GM19023 (cell line): ENCODE measurements at regions not wholly inside any gene's neighbourhood (a gene's known extent, or its start where the extent isn't known, plus 50 kb on each side); places are given as distances from the start of the nearest gene placed in this dataset.

Experiments
- ATAC-seq: cut with Tn5 transposase; IDR thresholded peaks from one replicate; pipeline ENCODE4 v1.9.1; 2021; ENCODE audit warnings: mild to moderate bottlenecking, moderate library complexity; ENCODE audit not compliant: unreplicated experiment

DNA sequence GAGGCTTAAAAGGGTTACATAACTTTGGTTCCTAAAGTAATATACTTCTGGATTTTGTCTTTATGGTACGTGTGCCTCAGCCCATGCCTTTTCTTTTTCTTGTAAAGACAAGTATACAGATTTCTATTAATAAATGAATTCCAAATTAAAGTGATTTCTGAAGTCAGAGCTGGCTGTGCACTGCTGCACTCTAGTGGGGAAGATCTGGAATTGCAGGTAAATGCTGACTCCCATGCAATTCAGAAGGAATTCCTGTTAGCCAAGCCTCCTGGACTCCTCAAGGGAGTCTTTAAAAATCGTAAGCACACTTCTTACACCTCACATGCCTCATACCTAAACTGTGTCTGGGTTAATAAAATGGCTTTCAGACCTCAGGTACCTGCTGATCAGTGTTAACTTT lies 118.4 kb upstream of the SLC7A1 start:
- ATAC-seq: no peak

DNA sequence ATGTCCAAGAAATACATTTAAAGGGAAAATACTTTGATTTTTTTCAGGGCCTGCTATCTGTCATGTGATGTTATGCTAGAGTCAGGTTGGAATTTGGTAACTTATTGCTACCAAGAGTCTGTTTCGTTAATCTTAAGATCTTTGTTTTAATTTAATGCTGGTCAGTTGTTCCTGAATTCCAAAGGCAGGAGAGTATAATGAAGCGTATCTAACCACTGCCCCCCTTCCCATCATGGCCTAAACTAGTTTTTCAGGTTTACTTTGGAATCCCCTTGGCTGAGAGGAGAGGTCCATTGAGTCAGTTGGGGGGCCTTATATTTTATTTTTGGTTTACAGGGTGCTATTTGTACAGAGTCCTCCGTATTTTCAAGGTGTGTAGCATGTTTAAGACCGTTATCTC lies 116.3 kb upstream of the SLC7A1 start:
- no peak for ATAC-seq

- ATAC-seq: no peak
Measured at GRCh38 chr13:29710511-29710910, 115.0 kb upstream of the SLC7A1 start.

DNA sequence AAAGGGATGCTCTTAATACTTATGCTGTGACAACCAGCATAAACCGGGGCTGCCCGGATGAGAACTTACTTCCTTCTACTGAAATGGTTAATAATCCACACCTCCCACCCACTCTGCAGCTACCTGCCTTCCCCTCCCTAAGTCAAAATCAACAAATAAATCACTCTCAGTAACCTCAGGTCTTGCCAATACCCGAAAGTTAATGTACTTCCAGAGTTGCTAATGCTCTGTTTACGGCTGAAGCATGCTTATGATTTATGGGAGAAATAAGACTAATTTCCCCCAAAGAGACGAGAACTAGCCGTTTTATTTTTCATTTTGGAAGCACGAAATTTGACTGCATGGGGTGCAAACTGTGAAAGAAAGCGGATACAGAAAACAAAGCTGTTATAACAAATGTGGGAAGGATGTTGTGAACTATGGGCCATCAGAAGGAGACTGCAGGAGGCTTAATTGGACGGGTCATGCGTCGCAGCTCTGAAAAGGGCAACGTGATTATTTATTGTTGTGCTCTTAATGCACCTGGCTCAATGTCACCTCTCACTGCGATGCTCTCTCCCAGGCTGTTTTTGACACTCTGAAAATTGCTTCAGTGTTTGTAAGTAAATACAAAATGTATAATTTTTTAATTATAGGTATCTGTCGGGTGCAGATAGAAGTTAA lies 114.0 kb upstream of the SLC7A1 start:
- no peak for ATAC-seq

DNA sequence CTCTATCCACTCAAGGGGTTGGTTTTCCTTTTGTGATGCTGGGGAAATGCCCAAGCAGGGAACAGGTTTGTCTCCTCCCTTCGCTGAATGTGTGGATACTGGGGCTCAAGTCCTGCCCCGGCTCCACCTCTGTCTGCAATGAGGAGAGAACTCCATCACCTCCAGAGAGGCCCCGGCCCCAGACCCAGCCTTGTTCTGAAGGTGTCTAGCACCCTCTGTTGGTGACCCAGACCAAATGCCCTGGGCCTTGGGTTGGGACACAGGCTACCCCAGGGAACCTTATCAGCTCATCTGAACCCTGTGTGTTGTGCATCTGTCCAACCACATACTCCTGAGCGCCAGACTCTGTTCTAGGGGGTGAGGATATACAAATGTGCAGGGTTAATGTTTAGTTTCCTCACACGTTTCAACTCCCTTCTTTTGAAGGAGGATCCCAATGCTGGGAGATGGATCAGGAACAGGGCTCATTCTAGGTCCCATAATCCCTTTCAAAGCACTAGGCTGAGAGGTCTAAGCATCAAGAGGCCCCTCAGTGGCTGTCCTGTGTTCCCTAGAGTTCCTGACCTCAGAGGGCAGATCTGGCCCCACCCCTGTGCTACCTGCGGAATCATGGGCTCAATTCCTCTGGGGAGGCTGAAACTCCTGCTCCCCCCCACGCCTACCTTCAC lies 112.5 kb upstream of the SLC7A1 start:
- ATAC-seq: peak; percentile 78

GRCh38 chr13:29706923-29707322 lies 111.4 kb upstream of the SLC7A1 start:
- no peak for ATAC-seq

GRCh38 chr13:29704648-29705047 lies 109.2 kb upstream of the SLC7A1 start:
- ATAC-seq: no peak

- ATAC-seq: no peak
Measured at GRCh38 chr13:29703421-29703820, 107.9 kb upstream of the SLC7A1 start.

- ATAC-seq: no peak
Measured at GRCh38 chr13:29702912-29703351, 107.4 kb upstream of the SLC7A1 start.

DNA sequence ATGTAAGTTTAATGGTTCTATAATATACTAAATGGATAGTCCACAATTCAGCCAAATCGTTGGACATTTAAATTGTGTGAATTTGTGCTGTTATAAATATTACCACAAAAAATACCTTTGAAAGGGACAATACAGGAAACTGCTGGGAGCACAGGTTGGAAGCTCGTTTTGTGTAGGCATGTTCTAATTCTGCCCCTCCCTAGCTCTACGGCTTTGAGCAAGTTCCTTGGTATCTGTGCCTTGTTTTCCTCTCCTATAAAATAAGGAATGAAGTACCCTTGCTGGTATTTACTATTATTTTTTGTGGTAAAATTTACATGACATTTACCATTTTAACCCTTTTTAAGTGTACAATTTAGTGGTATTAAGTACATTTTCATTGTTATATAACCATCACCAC lies 102.6 kb upstream of the SLC7A1 start:
- ATAC-seq: no peak

DNA sequence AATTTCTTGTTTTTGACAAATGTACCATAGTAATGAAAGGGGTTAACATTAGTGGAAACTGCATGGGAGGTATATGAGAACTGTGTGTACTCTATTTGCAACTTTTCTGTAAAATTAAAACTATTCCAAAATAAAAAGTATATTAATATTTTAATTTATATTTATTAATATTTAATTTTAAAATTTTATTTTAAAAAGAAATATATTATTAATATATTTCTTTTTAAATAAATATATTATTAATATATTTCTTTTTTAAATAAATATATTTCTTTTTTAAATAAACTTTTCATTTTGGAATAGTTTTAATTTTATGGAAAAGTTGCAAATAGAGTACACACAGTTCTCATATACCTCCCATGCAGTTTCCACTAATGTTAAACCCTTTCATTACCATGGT lies 101.1 kb upstream of the SLC7A1 start:
- ATAC-seq: no peak

DNA sequence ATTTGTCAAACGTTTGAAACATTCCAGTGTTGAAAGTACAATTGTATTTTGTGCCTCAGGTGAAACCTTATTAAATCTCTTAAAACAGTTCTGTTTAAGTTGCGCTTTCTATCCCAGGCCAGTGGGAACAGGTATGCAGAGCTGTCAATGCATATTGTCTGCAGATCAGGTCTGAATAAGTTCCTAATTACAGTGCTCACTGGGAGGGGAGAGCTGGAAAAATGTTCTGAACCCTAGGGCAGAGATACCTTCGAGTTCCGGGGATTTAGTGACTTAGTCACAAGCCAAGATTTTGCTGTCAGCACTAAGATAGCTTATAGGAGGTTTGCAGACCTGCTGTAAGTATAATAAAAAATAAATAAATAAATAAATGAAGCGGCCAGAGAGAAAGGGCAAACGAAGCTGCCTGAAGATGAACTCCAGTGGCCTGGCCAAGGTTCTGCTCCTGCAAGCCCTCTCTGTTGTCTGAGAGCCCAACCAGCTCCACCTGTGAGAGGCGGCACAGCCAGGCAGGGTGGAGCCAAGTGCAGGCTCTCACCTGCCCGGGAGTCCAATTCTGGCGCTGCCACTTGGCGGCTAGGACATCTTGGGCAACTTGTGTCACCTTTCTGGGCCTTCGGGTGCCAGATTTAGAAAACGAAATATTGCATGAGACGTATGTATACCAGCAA lies 97.9 kb upstream of the SLC7A1 start:
- no peak for ATAC-seq

DNA sequence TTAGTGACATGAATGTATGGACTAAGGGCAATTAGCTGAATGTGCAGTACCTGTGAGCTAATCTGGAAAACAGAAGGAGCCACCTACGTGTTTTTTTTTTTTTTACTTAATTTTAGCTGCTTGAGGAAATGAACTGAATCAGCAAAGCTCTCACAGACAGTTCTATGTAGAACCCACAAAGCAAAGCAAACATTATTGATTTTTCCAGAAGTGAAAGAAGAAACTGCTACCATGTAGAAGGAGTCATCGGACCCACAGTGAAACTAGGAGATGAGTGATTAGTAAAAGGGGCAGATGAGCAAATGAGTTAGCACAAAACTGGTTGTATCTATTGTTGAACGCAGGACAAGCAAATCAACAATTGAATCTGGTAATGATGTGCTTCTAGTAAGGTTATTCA lies 94.1 kb upstream of the SLC7A1 start:
- no peak for ATAC-seq

DNA sequence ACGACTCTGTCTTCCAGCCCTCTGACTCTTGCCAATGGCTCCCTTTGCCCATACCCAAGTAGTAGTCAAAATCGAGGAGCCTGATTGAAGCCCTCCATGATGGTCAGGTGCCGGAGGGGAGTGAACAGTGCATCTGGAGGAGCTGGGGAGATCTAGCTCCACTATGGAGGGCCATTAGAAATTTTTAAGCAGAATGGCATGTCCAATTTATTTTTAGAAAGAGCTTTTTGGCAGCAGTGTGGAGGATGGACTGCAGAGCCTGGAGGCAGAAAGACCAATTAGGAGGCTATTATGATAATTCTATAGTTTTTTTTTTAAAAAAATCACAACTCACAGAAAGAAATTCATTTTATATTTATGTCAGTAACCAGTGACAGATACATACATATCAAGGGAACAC lies 92.7 kb upstream of the SLC7A1 start:
- ATAC-seq: no peak

DNA sequence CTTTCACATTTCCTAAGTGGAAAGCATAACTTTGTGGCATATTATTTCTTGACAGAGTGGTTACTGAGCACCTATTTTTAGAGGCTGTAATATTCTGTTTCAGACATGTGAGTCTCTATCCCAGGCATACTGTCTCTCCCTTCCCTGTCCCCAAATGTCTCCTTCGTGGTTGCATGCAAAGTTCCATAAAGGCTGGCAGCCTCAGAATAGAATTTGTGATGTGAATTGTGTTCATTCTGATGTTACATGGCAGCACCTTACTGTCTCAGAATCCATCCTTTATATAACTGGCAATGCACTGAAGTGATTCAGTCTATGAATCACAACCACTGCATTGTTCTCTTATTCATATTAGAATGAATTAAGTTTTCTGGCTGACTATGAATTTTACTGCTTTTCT lies 89.0 kb upstream of the SLC7A1 start:
- ATAC-seq: no peak

- no peak for ATAC-seq
Measured at GRCh38 chr13:29683041-29683440, 87.6 kb upstream of the SLC7A1 start.

GRCh38 chr13:29681864-29682263 lies 86.4 kb upstream of the SLC7A1 start:
- ATAC-seq: no peak

DNA sequence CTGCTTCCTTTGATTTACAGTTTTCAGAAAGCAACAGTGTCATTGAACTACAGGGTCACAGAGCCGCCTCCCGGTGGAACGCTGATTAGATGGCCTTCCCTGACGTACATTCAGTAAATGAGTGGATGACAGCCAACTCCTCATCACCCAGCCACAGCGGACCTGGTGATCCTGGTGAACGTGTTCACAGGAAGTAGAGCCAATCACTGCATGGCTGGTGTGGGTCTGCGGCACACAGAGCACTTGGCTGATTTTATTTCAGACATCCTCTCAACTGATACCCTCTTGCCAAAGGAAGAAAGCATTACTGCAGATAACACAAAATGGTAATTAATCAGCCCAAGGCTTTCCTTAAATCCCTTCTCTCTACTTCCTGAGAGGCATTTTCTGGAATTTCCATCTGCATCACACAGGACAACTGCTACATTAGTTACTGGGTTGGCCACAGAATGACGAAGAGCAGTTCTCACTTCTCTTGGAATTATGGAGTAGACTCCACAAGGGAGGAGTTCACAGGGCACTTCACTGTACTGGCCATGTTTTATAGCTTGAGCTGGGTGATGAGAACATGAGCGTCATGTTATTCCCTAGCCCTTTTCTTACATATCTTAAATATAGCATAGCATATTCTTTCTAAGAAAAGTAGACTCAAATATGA lies 84.0 kb upstream of the SLC7A1 start:
- no peak for ATAC-seq

- no peak for ATAC-seq
Measured at GRCh38 chr13:29677627-29678026, 82.1 kb upstream of the SLC7A1 start.

DNA sequence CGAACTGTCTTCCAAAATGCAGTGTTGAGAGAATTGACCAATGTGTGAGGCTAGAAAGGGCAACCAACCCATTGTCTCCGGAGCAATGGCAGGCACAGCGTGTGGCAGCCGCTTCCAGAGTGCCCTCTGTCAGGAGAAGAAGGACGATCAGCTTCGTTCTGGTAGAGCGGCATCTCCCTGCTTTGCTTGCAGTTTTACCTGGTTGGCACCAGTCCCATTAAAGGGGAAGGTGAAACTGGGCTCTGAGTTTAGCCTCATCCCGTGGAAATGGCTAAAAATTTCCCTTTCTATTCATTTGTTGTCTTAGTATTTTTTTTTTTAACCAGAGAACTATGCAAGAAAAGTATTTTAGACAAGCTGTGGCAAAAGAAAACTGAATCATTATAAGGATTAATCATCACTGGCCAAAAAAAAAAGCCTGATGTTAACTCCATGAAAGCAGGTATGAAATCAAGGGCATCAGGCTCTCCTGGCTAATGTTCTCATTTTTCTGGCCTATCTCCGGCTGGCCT lies 81.5 kb upstream of the SLC7A1 start:
- ATAC-seq: no peak

DNA sequence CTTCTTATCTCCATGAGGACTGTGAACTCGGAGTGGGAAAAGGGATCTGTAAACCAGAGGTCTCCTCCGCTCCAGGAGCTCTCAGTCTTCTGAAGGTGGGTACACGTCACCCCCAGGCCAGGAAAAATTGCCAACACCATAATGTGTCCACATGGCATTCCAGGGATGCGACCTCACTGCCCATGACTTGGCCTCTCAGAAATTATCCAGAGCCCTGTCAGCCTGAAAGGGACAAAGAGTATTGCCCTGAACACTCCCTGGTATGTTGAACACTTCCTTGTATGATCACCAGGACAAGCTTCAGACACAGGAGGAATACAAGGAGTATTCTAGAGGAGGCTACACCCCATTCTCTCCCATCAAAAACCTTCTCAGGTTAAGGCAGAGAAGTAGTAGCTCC lies 81.0 kb upstream of the SLC7A1 start:
- ATAC-seq: no peak

DNA sequence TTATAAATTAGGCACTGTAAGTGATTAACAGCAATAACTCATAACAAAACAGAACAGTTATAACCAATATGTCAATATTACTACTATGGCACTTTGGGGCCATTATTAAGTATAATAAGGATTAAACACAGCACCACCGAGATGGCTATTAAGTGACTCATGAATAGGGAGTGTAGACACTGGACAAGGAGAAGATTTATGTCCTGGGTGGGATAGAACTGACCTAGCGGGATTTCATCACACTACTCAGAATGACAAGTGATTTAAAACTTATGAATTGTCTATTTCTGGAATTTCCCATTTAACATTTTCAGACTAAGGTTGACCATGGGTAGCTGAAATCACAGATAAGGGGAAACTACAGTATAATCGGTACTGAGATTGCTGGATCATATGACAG lies 79.0 kb upstream of the SLC7A1 start:
- ATAC-seq: no peak
